HUES6 (cell line): ENCODE measurements at regions not wholly inside any gene's neighbourhood (a gene's known extent, or its start where the extent isn't known, plus 50 kb on each side); places are given as distances from the start of the nearest gene placed in this dataset.

Source experiments
- H3K27ac ChIP-seq: 2 replicates; pipeline ENCODE4 v1.7.0; 2013; ENCODE audit warnings: low read depth, mild to moderate bottlenecking, low read length, inconsistent platforms
- H3K27me3 ChIP-seq: 2 replicates; pipeline ENCODE4 v1.6.1; 2013; ENCODE audit warnings: low read length; ENCODE audit not compliant: control insufficient read depth, insufficient read depth
- H3K36me3 ChIP-seq: 2 replicates; pipeline ENCODE4 v1.6.1; 2013; ENCODE audit warnings: low read length; ENCODE audit not compliant: control insufficient read depth, insufficient read depth
- H3K4me1 ChIP-seq: 2 replicates; pipeline ENCODE4 v1.6.1; 2013; ENCODE audit warnings: low read length; ENCODE audit not compliant: control insufficient read depth, insufficient read depth
- H3K4me3 ChIP-seq: 2 replicates; pipeline ENCODE4 v1.5.1; 2013; ENCODE audit warnings: low read depth, low read length
- H3K9ac ChIP-seq: one replicate; pipeline ENCODE4 v1.6.1; 2013; ENCODE audit warnings: mild to moderate bottlenecking, low read length
- H3K9me3 ChIP-seq: 2 replicates; pipeline ENCODE4 v1.6.1; 2013; ENCODE audit warnings: low read depth, low read length; ENCODE audit not compliant: control insufficient read depth, insufficient read depth

DNA sequence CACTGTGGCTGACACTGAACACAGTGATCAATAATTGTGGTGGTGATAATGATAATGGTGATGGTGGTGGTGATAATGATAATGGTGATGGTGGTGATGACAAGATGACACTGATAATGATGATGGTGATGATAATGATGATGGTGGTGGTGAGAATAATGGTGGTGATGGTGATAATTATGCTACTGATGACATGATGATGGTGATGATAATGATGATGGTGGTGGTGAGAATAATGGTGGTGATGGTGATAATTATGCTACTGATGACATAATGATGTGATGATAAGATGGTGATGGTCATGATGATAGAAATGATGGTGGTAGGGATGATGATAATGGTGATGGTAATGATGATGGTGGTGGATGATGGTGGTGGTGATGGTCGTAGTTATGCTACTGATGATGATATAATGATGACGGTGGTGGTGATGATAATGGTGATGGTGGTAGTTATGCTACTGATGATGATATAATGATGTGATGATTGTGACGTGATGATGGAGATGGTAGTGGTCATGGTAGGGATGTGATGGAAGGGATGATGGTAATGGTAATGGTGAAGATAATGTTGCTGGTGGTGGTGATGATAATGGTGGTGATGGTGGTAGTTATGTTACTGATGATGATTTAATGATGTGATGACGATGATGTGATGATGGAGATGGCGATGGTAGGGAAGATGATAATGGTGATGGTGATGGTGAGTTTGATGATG, 356.5 kb upstream of the CDH4 start:
- Histone ChIP-seq H3K9ac (no peak overlapping the region), H3K9me3 (no peaks in the 10 kb centered on the region; the same call in 1 of the 2 replicates), H3K27ac (no peak overlapping the region), H3K4me1 (peaks cover 5% of the 10 kb centered on the region; the same call in 1 of the 2 replicates), H3K36me3 (no peaks in the 10 kb centered on the region), H3K27me3 (no peaks in the 10 kb centered on the region), H3K4me3 (no peak overlapping the region)

DNA sequence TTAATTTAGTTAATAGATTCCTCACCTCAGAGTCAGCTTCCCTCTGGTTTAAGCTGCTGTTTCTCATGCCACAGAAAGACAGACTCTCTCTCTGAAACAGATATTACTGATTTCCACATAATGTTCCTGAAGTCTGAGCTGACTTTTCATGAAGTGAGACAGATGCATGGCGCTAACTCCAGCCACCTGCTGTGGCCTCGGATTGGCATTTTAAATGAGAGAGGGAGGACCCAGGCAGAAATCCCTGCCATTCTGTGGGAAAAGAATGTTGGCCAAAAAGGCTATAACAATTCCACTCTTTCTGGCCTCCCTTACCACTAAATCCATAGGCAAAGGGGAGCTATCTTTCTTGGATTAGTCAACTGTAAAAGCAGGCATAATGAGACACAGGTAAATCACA, 354.1 kb upstream of the CDH4 start:
- Histone ChIP-seq H3K4me1 (peaks cover 5% of the 10 kb centered on the region; the same call in 1 of the 2 replicates), H3K9me3 (peaks cover 4% of the 10 kb centered on the region), H3K4me3 (no peak overlapping the region), H3K27me3 (no peaks in the 10 kb centered on the region), H3K27ac (no peak overlapping the region), H3K9ac (no peak overlapping the region), H3K36me3 (no peaks in the 10 kb centered on the region)

DNA sequence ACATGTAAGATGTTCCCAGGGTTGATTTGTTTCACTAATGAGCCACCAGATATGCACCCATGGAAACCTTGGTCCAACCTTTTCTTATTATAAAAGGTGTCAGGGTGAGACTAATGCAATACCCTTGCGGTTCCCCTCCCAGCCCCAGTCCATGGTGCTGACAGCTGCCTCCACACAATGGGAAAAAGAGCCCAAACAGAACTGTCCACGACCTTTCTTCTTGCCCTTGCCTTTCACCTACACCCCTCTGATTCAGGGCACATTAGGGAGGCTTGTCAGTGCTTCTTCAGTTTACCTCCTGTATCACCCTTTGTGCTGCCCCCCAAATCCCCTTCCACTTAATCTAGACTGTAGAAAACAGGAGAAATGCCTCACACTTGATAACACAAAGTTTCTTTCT, 352.7 kb upstream of the CDH4 start:
- no peak overlapping the region for H3K4me3 ChIP-seq
- 0 out of 2 replicates have a peak, but pooled peaks cover 2% of the 10 kb centered on the region for H3K27me3 ChIP-seq
- no peak overlapping the region for H3K9ac ChIP-seq
- H3K4me1 ChIP-seq = peaks cover 5% of the 10 kb centered on the region; the same call in 1 of the 2 replicates
- H3K36me3 ChIP-seq = no peaks in the 10 kb centered on the region
- peaks cover 4% of the 10 kb centered on the region for H3K9me3 ChIP-seq
- H3K27ac ChIP-seq = no peak overlapping the region

DNA sequence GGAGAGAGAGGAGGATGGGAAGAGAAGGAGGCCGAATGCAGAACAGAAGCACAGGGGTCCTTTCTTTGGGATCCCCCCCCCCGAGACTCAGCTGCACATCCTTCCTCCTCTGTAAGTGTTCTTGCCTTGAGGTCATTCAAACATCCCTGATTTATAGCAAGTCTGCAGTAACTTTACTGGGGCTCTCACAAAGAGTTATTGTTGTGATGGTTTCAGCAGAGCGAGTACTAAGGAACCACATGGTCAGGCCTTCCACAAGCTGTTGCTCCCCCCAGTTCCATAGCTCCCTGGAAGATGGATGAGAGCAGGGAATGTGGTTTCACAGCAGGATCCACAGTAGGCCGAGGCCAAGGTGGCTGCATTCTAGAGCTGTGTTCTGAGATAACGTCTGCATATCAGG, 351.4 kb upstream of the CDH4 start:
- Histone ChIP-seq H3K4me1 (peaks cover 5% of the 10 kb centered on the region; the same call in 1 of the 2 replicates), H3K4me3 (no peak overlapping the region), H3K27me3 (0 out of 2 replicates have a peak, but pooled peaks cover 6% of the 10 kb centered on the region)

DNA sequence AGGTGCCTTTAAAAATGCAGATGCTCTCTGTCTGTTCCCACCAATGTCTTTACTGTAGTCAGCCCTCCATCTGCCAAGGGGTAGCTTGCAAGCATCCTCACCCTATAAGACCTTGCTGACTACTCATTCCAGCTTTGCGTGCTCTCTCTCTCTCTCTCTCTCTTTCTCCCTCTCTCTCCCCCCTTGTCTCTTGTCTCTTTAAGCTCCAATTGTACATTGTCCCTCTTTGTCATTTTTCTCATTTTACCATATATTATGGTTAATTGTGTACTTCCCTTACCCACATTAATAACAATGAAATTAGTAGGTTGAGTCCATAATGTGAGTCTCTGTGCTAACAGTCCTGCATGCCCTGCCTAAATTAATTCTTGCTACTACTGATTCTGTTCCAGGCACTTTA, 350.2 kb upstream of the CDH4 start:
- Histone ChIP-seq H3K4me3 (no peak overlapping the region), H3K27ac (no peak overlapping the region), H3K9me3 (peaks cover 4% of the 10 kb centered on the region; the same call in 1 of the 2 replicates), H3K27me3 (0 out of 2 replicates have a peak, but pooled peaks cover 6% of the 10 kb centered on the region), H3K9ac (no peak overlapping the region), H3K4me1 (peaks cover 5% of the 10 kb centered on the region; the same call in 1 of the 2 replicates), H3K36me3 (no peaks in the 10 kb centered on the region)

More for the DNA sequence above, 351.4 kb upstream of the CDH4 start:
- H3K9me3 ChIP-seq = peaks cover 4% of the 10 kb centered on the region
- no peak overlapping the region for H3K27ac ChIP-seq
- no peaks in the 10 kb centered on the region for H3K36me3 ChIP-seq
- H3K9ac ChIP-seq = no peak overlapping the region

DNA sequence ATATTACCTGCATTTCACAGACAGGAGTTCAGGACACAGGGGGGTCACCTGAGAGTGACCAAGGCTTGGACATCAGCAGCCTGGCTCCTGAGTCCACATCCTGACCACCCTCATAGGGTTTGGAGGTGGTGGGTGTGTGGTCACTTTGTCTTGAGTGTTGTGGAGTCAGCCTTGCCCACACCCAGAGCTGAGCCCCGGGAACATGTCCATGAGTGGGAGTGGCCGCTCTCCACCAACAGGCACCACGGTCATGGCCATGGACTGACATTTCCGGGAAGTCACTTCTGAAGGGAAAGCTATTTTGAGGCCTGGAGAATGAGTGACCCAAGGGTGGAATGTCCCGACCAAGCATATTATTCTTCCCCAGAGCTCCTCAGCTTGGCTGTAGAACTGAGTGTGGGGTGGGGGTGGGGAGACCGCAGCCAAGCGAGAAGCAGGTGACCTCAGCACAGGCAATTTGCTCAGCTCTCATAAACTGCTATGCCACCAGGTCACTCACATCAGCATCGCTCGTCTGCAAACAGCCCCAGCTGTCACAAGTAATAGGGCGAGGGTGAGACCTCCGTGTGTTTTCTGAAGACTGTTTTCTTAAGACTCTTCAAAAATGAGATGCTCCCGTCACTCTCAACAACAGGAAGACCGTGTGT, 348.6 kb upstream of the CDH4 start:
- H3K9me3 ChIP-seq = peaks cover 4% of the 10 kb centered on the region; the same call in 1 of the 2 replicates
- H3K36me3 ChIP-seq = no peaks in the 10 kb centered on the region
- no peak overlapping the region for H3K4me3 ChIP-seq
- H3K27me3 ChIP-seq = 0 out of 2 replicates have a peak, but pooled peaks cover 6% of the 10 kb centered on the region
- H3K9ac ChIP-seq = no peak overlapping the region
- no peak overlapping the region for H3K27ac ChIP-seq
- no peaks in the 10 kb centered on the region for H3K4me1 ChIP-seq

DNA sequence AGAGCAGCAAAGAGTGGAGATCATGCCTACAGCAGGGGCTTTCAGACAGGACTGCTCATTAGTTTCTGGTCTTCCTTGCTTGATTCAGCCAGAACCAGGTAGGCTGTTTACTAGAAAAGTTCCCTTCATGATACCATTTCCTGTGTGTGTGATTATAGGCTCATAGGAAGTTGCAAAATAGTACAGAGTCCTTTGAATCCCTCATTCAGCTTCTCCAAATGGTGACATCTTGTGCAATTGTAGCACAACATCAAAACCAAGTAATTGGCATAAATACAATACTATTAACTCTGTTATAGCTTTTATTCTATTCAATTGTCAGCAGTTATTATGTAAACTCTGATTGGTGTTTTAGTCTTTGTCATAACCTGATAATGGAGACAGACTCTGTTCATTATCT, 347.3 kb upstream of the CDH4 start:
- H3K27ac ChIP-seq = no peak overlapping the region
- no peak overlapping the region for H3K9ac ChIP-seq
- H3K4me3 ChIP-seq = no peak overlapping the region
- H3K4me1 ChIP-seq = no peaks in the 10 kb centered on the region
- H3K9me3 ChIP-seq = peaks cover 4% of the 10 kb centered on the region; the same call in 1 of the 2 replicates
- 0 out of 2 replicates have a peak, but pooled peaks cover 6% of the 10 kb centered on the region for H3K27me3 ChIP-seq
- no peaks in the 10 kb centered on the region for H3K36me3 ChIP-seq

DNA sequence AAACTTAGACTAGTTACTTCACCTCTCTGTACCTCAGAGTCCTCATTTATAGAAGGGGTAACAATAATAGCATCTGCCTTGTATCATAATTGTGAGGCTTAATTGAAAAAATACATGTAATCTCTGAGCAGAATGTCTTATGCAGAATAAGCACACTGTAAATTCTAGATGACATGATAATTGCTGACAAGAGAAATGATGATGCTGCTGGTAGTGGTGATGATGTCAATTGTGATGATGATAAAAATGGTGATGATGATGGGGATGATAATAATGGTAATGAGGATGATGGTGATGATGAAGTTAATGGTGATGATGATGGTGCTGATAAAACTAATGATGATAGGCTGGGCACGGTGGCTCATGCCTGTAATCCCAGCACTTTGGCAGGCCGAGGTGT, 346.1 kb upstream of the CDH4 start:
- no peak overlapping the region for H3K27ac ChIP-seq
- no peak overlapping the region for H3K4me3 ChIP-seq
- H3K9ac ChIP-seq = no peak overlapping the region
- no peaks in the 10 kb centered on the region for H3K36me3 ChIP-seq
- peaks cover 4% of the 10 kb centered on the region; the same call in 1 of the 2 replicates for H3K9me3 ChIP-seq
- no peaks in the 10 kb centered on the region for H3K4me1 ChIP-seq
- H3K27me3 ChIP-seq = peaks cover 11% of the 10 kb centered on the region

DNA sequence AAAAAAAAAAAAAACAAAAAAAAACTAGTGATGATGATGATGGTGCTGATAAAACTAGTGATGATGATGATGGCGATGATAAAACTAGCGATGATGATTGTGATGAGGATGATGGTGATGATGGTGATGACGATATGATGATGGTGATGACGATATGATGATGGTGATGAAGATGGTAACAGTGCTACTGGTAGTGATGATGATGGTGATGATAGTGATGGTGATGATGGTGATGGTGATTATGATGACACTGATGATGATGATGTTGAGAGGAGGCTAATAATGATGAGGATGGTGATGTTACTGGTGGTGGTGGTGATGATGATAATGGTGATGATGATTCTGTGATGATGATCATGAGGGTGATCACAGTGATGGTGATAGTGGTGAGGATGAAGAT, 345.5 kb upstream of the CDH4 start:
- Histone ChIP-seq H3K9ac (no peak overlapping the region), H3K27me3 (peaks cover 11% of the 10 kb centered on the region), H3K4me3 (no peak overlapping the region), H3K9me3 (peaks cover 4% of the 10 kb centered on the region; the same call in 1 of the 2 replicates), H3K4me1 (no peaks in the 10 kb centered on the region), H3K27ac (no peak overlapping the region), H3K36me3 (no peaks in the 10 kb centered on the region)

DNA sequence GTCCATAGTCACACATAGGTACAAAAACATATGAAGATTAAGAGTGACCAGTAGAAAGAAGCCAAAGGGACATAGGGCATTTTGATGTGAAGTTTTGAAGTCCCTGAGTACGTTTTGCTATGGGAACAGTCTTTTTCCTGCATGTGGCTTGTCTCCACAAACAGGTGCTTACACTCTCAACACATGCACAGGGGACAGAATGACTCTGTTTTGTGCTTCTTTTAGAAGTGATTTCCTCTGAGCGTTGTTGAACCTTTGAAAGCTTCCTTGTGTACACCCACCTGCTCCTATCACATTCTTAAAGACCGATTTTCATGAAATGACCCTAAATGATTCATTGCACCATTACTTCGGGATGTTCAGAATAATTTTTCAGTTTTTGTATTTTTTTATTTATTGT, 338.8 kb upstream of the CDH4 start:
- peaks cover 5% of the 10 kb centered on the region for H3K27me3 ChIP-seq
- H3K4me1 ChIP-seq = no peaks in the 10 kb centered on the region
- no peaks in the 10 kb centered on the region for H3K36me3 ChIP-seq
- no peaks in the 10 kb centered on the region for H3K9me3 ChIP-seq
- H3K4me3 ChIP-seq = no peak overlapping the region
- H3K9ac ChIP-seq = no peak overlapping the region
- no peak overlapping the region for H3K27ac ChIP-seq

DNA sequence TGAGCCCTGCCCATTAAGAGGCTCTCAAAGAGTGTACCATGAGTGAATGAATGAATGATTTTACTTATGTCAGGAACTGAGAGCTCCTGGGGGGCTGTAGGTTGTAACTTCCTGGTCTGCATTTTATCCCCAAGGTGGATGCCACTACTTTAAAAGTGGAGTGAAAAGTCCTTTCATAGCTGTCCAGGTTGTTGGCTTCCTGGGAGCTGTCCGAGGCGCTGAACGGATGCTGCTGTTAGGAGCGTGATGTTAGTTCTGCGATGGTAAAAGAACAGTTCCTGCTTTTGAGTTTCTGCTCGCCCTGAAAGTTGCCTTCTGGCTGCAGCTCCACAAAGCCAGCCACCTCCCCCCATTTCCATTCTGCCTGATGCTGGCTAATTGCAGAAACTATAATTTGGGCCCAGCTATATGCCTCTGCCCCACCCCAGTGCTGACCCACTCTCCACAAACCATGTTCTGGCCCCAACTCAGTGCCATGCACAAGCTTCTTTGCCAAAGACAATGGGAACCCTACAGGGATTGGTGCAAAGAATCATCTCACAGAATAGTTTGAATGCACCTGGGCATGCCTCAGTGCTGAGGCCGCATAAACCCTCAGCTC, 330.9 kb upstream of the CDH4 start:
- no peak overlapping the region for H3K9ac ChIP-seq
- peaks cover 46% of the 10 kb centered on the region for H3K27me3 ChIP-seq
- H3K4me3 ChIP-seq = no peak overlapping the region
- H3K9me3 ChIP-seq = no peaks in the 10 kb centered on the region
- no peaks in the 10 kb centered on the region for H3K36me3 ChIP-seq
- no peaks in the 10 kb centered on the region for H3K4me1 ChIP-seq
- H3K27ac ChIP-seq = no peak overlapping the region
